ENCODE measurements at regions not wholly inside any gene's neighbourhood (a gene's known extent, or its start where the extent isn't known, plus 50 kb on each side); places are given as distances from the start of the nearest gene placed in this dataset.

GRCh38 chr4:134408897-134409296, 207.3 kb upstream of the PABPC4L start:
- TF ChIP-seq CTCF (conservative IDR thresholded peaks at IDR 0.05; ENCODE audit: low read depth in 2 of 2) (no peak), POLR2AphosphoS5 (IDR thresholded peaks at IDR 0.05; ENCODE audit: low read depth) (no peak)
